ENCODE measurements at regions not wholly inside any gene's neighbourhood (a gene's known extent, or its start where the extent isn't known, plus 50 kb on each side); places are given as distances from the start of the nearest gene placed in this dataset.

DNA sequence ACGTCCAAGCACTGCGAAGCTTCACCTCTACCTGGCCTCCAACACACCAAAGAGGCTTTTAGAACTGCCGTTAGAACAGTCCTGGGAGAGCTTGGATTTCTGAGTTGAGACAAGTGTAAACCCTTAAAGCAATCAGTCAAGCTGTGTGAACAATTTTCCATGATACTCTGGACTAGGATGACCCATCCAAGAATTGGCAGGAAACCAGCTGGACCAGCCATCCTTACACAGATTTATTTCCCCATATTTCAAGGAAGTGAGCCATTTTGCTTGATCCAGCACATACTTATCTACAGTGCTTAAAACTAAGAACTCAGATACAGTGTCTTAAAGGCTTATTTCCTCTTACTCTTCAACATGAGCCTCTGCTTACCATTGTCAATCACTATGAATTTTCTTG lies 340.7 kb upstream of the HS3ST1 start:
- Histone ChIP-seq H3K36me3 (no peaks in the 10 kb centered on the region), H3K4me3 (ENCODE audit: low read depth, low read length) (no peak overlapping the region)

DNA sequence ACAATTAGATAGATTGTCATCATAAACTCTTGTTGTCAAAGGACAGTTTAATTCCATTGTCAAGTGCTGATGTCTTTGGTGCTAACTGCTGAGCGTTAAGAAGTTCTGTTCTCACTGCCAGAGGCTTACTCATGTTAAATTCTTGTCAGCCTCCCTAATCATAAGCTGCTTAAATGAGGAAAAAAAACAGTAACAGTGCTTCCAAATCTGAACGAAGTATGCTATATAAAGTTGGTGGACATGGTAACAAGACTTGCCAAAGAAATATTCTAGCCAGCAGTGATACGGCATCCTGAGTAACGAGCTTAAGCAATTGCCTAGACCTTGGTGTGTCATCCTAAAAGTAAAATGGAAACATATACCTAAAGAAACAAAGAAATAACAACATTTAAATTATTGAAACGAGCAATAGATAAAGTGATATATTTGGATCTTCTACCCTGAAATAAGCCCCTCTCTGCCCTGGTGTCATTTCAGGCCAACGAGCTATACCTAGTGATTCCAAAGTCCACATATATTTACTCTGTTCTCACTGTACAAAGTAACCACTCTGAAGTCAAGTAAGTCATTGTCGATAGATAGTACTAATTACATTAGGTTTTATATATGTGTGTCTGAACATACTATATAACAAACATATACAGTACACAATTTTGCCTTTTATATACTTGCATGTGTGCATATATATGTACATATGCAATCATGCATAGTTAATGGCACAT lies 339.7 kb upstream of the HS3ST1 start:
- Histone ChIP-seq H3K27me3 (ENCODE audit: insufficient read depth, low read depth, severe bottlenecking) (no peaks in the 10 kb centered on the region), H3K9me3 (ENCODE audit: severe bottlenecking) (no peaks in the 10 kb centered on the region), H3K27ac (no peak overlapping the region), H3K36me3 (no peaks in the 10 kb centered on the region), H3K4me3 (ENCODE audit: low read depth, low read length) (no peak overlapping the region)
- TF ChIP-seq, protein P1, sequence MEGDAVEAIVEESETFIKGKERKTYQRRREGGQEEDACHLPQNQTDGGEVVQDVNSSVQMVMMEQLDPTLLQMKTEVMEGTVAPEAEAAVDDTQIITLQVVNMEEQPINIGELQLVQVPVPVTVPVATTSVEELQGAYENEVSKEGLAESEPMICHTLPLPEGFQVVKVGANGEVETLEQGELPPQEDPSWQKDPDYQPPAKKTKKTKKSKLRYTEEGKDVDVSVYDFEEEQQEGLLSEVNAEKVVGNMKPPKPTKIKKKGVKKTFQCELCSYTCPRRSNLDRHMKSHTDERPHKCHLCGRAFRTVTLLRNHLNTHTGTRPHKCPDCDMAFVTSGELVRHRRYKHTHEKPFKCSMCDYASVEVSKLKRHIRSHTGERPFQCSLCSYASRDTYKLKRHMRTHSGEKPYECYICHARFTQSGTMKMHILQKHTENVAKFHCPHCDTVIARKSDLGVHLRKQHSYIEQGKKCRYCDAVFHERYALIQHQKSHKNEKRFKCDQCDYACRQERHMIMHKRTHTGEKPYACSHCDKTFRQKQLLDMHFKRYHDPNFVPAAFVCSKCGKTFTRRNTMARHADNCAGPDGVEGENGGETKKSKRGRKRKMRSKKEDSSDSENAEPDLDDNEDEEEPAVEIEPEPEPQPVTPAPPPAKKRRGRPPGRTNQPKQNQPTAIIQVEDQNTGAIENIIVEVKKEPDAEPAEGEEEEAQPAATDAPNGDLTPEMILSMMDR (IDR thresholded peaks at IDR 0.05; ENCODE audit: low read depth, low read length): no peak
- DNase-seq: no peak

More for the DNA sequence above, 340.7 kb upstream of the HS3ST1 start:
- TF ChIP-seq, protein P1 (IDR thresholded peaks at IDR 0.05; ENCODE audit: low read depth, low read length): no peak
- Histone ChIP-seq H3K9me3 (ENCODE audit: severe bottlenecking) (no peaks in the 10 kb centered on the region), H3K27ac (no peak overlapping the region), H3K27me3 (ENCODE audit: insufficient read depth, low read depth, severe bottlenecking) (no peaks in the 10 kb centered on the region)
- DNase-seq: no peak

DNA sequence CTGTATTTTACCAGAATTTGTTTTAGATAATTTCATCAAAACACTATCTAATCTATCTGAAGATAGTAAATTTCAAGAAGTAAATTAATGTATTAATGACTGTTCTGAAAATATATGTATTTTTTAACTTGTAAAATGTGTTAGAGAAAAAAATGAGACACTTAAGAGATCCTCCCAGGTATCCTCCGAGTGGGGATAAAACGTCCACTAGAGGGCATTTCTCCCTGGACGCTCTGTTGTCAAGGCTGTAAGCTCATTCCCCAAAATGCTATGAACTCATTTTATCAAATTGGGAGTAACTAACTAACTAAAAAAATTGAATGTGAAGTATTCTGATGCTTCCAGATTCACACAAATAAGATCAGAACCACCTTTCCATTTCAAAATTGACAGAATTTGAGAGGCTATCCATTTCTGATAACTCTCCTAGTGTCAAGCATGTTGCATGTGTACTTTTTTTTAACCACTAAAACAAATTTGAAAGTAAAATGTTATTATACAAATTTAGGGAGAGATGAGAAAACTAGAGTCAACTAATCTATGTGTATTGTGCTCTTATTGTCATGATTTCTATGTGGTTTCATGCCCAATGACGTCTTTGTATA lies 337.3 kb upstream of the HS3ST1 start:
- H3K9me3 ChIP-seq (ENCODE audit: severe bottlenecking): no peaks in the 10 kb centered on the region
- no peak overlapping the region for H3K4me3 ChIP-seq (ENCODE audit: low read depth, low read length)
- H3K27ac ChIP-seq: no peak overlapping the region
- peak; percentile 39 for DNase-seq
- H3K27me3 ChIP-seq (ENCODE audit: insufficient read depth, low read depth, severe bottlenecking): no peaks in the 10 kb centered on the region
- TF ChIP-seq, protein P1 (IDR thresholded peaks at IDR 0.05; ENCODE audit: low read depth, low read length): peak; percentile 75
- H3K36me3 ChIP-seq: no peaks in the 10 kb centered on the region

DNA sequence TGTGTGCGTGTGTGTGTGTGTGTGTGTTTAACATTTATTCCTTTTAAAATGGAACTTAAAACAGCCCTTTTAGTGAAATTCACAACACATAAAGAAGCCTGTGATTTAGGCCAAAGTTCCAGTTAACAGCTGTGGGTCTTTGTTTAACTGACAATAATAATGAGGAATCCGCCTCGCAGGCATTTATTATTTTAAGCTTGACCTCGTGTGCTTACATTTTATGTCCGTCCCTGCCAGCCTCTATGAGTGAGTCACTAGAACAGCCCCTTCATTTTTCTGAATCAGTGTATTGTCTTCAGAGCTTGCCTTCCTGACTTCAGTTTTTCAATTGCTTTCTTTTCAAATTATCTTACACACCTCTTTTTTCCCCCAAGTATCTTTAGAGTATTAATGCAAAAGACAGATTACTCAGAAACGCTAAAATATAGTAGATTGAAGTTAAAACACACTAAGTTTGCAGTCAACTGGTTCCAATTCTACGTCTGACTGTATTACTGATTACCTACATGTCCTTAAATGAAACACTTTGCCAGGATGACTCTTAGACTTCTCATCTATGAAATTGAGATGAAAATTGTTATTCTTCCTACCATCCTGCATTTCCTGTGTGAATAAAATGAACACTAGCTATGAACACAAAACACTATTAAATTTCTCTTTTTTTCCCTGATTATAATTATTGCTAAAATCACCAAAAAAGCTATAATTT lies 319.6 kb upstream of the HS3ST1 start:
- H3K27me3 ChIP-seq (ENCODE audit: insufficient read depth, low read depth, severe bottlenecking): no peaks in the 10 kb centered on the region
- DNase-seq: no peak
- H3K9me3 ChIP-seq (ENCODE audit: severe bottlenecking): no peaks in the 10 kb centered on the region
- no peak overlapping the region for H3K4me3 ChIP-seq (ENCODE audit: low read depth, low read length)
- H3K27ac ChIP-seq: no peak overlapping the region
- H3K36me3 ChIP-seq: no peaks in the 10 kb centered on the region
- TF ChIP-seq, protein P1 (IDR thresholded peaks at IDR 0.05; ENCODE audit: low read depth, low read length): no peak

DNA sequence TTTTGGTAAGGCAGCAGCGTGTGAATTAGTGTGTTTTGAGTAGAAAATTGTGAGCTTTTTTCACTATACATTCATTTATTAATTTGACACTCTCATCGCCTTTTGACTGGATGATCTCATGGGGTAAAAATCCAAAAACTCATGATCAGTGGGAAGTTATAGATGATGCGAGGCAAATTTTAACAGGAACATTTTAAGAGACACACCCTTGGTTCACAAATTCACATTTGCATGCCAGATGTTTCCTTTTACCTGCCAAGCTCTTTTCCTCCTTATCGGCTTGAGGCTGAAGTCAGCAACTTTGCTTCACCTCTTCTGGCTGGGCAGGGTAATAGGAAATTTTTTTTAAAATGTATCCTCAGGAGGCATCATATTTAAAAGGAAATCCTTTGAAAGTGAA lies 318.0 kb upstream of the HS3ST1 start:
- H3K27ac ChIP-seq: no peak overlapping the region
- no peaks in the 10 kb centered on the region for H3K27me3 ChIP-seq (ENCODE audit: insufficient read depth, low read depth, severe bottlenecking)
- DNase-seq: no peak
- H3K9me3 ChIP-seq (ENCODE audit: severe bottlenecking): no peaks in the 10 kb centered on the region
- no peak overlapping the region for H3K4me3 ChIP-seq (ENCODE audit: low read depth, low read length)
- no peaks in the 10 kb centered on the region for H3K36me3 ChIP-seq
- TF ChIP-seq, protein P1 (IDR thresholded peaks at IDR 0.05; ENCODE audit: low read depth, low read length): no peak
